Fibroblast of lung (primary cell): ENCODE measurements at regions not wholly inside any gene's neighbourhood (a gene's known extent, or its start where the extent isn't known, plus 50 kb on each side); places are given as distances from the start of the nearest gene placed in this dataset.
A peak's percentile ranks its signal among the peaks of the same experiment; 100 is the strongest.

Experiments used
- DNase-seq, 2 donors: peaks; one replicate each; pipeline versions ENCODE4 v3.0.0 to v3.0.0-alpha.2; 2010; ENCODE audit warnings: low read depth in 2 of 2
- H2AFZ ChIP-seq: 2 replicates; pipeline ENCODE4 v1.5.1; 2012; ENCODE audit warnings: low read length, control low read depth, inconsistent platforms
- H3K27ac ChIP-seq: 2 replicates; pipeline ENCODE4 v1.5.1; 2011; ENCODE audit warnings: low read length, control low read depth; ENCODE audit not compliant: insufficient read depth
- H3K27me3 ChIP-seq: 2 replicates; pipeline ENCODE4 v1.5.1; 2011; ENCODE audit warnings: mild to moderate bottlenecking, low read length; ENCODE audit not compliant: control insufficient read depth, insufficient read depth
- H3K36me3 ChIP-seq: 2 replicates; pipeline ENCODE4 v1.5.1; 2011; ENCODE audit warnings: low read length; ENCODE audit not compliant: control insufficient read depth, insufficient read depth
- H3K4me1 ChIP-seq: 2 replicates; pipeline ENCODE4 v1.5.1; 2011; ENCODE audit warnings: low read length; ENCODE audit not compliant: control insufficient read depth, insufficient read depth; ENCODE audit errors: extremely low read depth
- H3K4me2 ChIP-seq: 2 replicates; pipeline ENCODE4 v1.5.1; 2011; ENCODE audit warnings: low read length, control low read depth; ENCODE audit not compliant: insufficient read depth; ENCODE audit errors: extremely low read depth
- H3K4me3 ChIP-seq, 4 experiments: fragments of 200-600 bp in 1 of 4; sonication (generic) in 1 of 4; replicated peaks in 1 of 4; 2 replicates each; pipeline ENCODE4 v1.5.1; 2011 to 2016; ENCODE audit warnings: low read length in 4 of 4, low read depth in 3 of 4, mild to moderate bottlenecking in 3 of 4, control low read depth in 2 of 4, inconsistent platforms in 1 of 4, mixed read lengths in 1 of 4; ENCODE audit not compliant: insufficient read depth in 1 of 4; ENCODE audit errors: control extremely low read depth in 1 of 4
- H3K79me2 ChIP-seq: 2 replicates; pipeline ENCODE4 v1.5.1; 2012; ENCODE audit warnings: mild to moderate bottlenecking, low read length, inconsistent platforms; ENCODE audit not compliant: control insufficient read depth, insufficient read depth
- H3K9ac ChIP-seq: 2 replicates; pipeline ENCODE4 v1.5.1; 2011; ENCODE audit warnings: mild to moderate bottlenecking, low read length, control low read depth; ENCODE audit not compliant: insufficient read depth
- H3K9me3 ChIP-seq: 2 replicates; pipeline ENCODE4 v1.5.1; 2012; ENCODE audit warnings: low read depth, low read length; ENCODE audit not compliant: control insufficient read depth, insufficient read depth
- H4K20me1 ChIP-seq: 2 replicates; pipeline ENCODE4 v1.5.1; 2011; ENCODE audit warnings: low read length; ENCODE audit not compliant: control insufficient read depth, insufficient read depth; ENCODE audit errors: extremely low read depth
- EZH2 ChIP-seq: IDR thresholded peaks from 2 replicates; pipeline ENCODE4 v1.5.1; 2012; ENCODE audit warnings: low read length, control low read depth, mild to moderate bottlenecking; ENCODE audit errors: missing control alignments
- TF ChIP-seq, protein P1 (sequence below), 2 donors: IDR thresholded peaks in 1 of 2; conservative IDR thresholded peaks in 1 of 2; 1 replicate in 1 of 2; 2 replicates in 1 of 2; pipeline ENCODE4 v1.5.1; 2011 to 2012; ENCODE audit warnings: low read length in 2 of 2, control low read depth in 1 of 2, inconsistent platforms in 1 of 2, low read depth in 1 of 2, mild to moderate bottlenecking in 1 of 2

DNA sequence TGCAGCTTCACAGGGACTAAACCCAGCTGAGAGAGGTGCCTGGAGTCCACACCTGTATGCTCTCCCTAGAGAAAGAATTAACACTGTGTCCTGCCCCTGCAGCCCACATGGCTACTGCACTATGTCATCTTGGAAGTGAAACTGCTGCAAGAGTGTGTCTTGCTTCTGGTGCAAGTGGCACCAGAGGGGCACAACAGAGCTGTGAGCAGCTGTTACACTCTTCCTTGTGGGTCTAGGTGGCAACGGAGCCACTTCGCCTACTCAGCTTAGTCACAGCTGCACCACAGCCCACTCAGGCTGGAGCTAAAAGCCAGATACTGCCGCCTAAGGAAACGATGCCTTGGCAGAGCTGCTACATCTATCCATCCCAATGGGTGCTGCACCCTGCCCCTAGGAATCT is 391.4 kb downstream of the COL12A1 start:
- Histone ChIP-seq H4K20me1 (no peaks in the 10 kb centered on the region), H3K27me3 (peaks cover 3% of the 10 kb centered on the region), H3K36me3 (no peaks in the 10 kb centered on the region), H3K9me3 (no peaks in the 10 kb centered on the region), H3K4me3 (no peak overlapping the region), H3K27ac (no peak overlapping the region), H3K9ac (no peak overlapping the region), H2AFZ (no peak overlapping the region), H3K4me2 (no peak overlapping the region), H3K4me1 (no peaks in the 10 kb centered on the region), H3K79me2 (no peaks in the 10 kb centered on the region)
- TF ChIP-seq, protein P1, sequence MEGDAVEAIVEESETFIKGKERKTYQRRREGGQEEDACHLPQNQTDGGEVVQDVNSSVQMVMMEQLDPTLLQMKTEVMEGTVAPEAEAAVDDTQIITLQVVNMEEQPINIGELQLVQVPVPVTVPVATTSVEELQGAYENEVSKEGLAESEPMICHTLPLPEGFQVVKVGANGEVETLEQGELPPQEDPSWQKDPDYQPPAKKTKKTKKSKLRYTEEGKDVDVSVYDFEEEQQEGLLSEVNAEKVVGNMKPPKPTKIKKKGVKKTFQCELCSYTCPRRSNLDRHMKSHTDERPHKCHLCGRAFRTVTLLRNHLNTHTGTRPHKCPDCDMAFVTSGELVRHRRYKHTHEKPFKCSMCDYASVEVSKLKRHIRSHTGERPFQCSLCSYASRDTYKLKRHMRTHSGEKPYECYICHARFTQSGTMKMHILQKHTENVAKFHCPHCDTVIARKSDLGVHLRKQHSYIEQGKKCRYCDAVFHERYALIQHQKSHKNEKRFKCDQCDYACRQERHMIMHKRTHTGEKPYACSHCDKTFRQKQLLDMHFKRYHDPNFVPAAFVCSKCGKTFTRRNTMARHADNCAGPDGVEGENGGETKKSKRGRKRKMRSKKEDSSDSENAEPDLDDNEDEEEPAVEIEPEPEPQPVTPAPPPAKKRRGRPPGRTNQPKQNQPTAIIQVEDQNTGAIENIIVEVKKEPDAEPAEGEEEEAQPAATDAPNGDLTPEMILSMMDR (conservative IDR thresholded peaks at IDR 0.05 in 1 of 2, IDR thresholded peaks at IDR 0.05 in 1 of 2; ENCODE audit: low read depth in 1 of 2, low read length in 2 of 2): no peak
- no peak for TF ChIP-seq EZH2
- no peak for DNase-seq

DNA sequence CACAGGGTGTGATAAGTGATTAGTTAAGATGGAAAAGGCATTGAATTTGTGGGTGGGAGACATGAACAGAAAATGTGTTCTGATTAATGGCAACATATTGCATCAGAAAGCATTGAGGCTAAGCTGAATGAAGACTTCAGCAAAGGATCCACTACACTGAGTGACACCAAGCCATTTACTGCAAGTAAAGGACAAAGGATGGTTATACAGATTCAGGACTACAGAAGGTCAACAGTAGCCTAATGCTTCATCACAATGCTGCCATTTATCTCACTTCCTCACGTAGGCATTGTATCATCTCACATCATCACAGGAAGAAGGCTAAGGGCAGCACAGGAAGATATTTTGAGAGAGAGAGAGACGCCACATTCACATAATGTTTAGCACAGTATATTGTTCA is 398.2 kb downstream of the COL12A1 start:
- H3K79me2 ChIP-seq: no peaks in the 10 kb centered on the region
- no peak for DNase-seq
- no peak overlapping the region for H3K4me3 ChIP-seq
- TF ChIP-seq, protein P1 (conservative IDR thresholded peaks at IDR 0.05 in 1 of 2, IDR thresholded peaks at IDR 0.05 in 1 of 2; ENCODE audit: low read depth in 1 of 2, low read length in 2 of 2): no peak
- no peak for TF ChIP-seq EZH2
- no peaks in the 10 kb centered on the region for H3K9me3 ChIP-seq
- no peaks in the 10 kb centered on the region for H3K27me3 ChIP-seq
- no peaks in the 10 kb centered on the region for H3K36me3 ChIP-seq
- no peak overlapping the region for H3K4me2 ChIP-seq
- H3K27ac ChIP-seq: no peak overlapping the region
- H3K9ac ChIP-seq: no peak overlapping the region
- H3K4me1 ChIP-seq: no peaks in the 10 kb centered on the region
- no peaks in the 10 kb centered on the region for H4K20me1 ChIP-seq
- H2AFZ ChIP-seq: no peak overlapping the region

DNA sequence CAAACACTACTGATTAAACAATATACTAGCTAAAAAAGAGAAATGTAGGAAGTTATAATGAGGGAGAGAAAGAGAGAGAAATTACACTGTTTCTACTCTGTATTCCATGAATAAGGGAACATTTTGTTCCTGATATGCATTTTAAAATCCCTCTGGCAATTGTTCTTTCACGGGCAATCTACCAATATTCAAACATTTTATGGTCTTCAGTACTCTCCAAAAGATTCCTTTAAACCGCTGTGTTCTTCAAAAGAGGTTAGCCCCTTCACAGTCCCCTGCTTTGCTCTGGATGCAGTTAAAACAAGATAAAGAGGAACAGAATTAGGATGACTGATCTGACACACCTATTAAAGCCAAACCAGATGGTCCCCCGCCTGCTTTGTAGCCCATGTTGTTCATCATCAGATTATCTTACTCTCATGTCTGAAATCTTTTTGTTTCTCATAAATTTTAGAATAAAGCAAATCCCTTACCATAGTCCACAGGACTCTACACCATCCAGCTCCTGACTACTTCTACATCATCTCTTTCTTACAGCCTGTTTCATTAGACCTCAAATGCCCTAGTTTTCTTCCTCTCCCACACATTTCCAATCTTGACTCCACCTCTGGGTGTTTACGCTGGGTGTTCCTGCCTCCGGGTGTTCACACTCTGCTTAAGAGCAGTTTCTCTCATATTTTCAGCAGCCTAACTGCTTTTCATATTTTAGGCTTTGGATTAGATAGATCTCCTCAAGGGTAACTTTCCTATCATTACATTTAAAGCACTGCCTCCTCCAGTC is 399.7 kb downstream of the COL12A1 start:
- no peak overlapping the region for H3K27ac ChIP-seq
- no peaks in the 10 kb centered on the region for H4K20me1 ChIP-seq
- no peak overlapping the region for H3K9ac ChIP-seq
- H3K4me2 ChIP-seq: no peak overlapping the region
- H2AFZ ChIP-seq: peak overlapping the region; percentile 7
- no peaks in the 10 kb centered on the region for H3K27me3 ChIP-seq
- DNase-seq: no peak
- H3K79me2 ChIP-seq: no peaks in the 10 kb centered on the region
- no peaks in the 10 kb centered on the region for H3K9me3 ChIP-seq
- H3K4me3 ChIP-seq: no peak overlapping the region
- no peaks in the 10 kb centered on the region for H3K36me3 ChIP-seq
- no peak for TF ChIP-seq EZH2
- TF ChIP-seq, protein P1 (conservative IDR thresholded peaks at IDR 0.05 in 1 of 2, IDR thresholded peaks at IDR 0.05 in 1 of 2; ENCODE audit: low read depth in 1 of 2, low read length in 2 of 2): no peak
- H3K4me1 ChIP-seq: no peaks in the 10 kb centered on the region
